ENCODE measurements at regions not wholly inside any gene's neighbourhood (a gene's known extent, or its start where the extent isn't known, plus 50 kb on each side); places are given as distances from the start of the nearest gene placed in this dataset.

GRCh38 chr10:8407501-8408021, 353.1 kb downstream of the GATA3 start:
- TF ChIP-seq CTCF (IDR thresholded peaks at IDR 0.05) (no peak), POLR2A (IDR thresholded peaks at IDR 0.05) (no peak)
